ENCODE measurements at regions not wholly inside any gene's neighbourhood (a gene's known extent, or its start where the extent isn't known, plus 50 kb on each side); places are given as distances from the start of the nearest gene placed in this dataset.
"Not testable (repeated sequence)": the region's sequence is repeated elsewhere in the genome, so short reads cannot be mapped to it uniquely, and the experiment has no call there.

- no peak for DNase-seq (ENCODE audit: low read depth)
Observed at GRCh38 chr6:97917369-97917768, 634.4 kb upstream of the MMS22L start.

- no peak for DNase-seq (ENCODE audit: low read depth)
Observed at GRCh38 chr6:97919046-97919445, 636.0 kb upstream of the MMS22L start.

DNA sequence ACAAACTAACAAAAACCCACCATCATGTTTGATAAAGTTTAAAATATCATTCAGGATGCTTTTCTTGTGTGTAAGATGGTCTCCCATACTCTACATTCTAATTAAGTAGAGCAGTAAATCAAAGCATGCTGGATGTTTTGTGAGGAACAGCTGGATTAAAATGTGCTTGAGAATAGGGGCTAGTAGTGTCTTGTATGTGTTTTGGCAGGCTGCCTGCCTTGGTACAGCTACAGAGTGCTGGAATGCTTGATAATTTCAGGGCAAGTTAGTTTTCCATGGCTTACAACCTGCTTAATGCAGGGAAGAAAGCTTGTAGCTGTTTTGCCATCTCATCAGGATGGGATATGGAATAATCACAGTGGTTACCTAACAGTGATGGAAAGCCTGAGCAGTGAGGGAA is 636.6 kb upstream of the MMS22L start:
- no peak for DNase-seq (ENCODE audit: low read depth)

- DNase-seq (ENCODE audit: low read depth) = no peak
Observed at GRCh38 chr6:97923249-97923648, 640.2 kb upstream of the MMS22L start.

GRCh38 chr6:97925504-97925903 is 642.5 kb upstream of the MMS22L start:
- no peak for DNase-seq (ENCODE audit: low read depth)

DNA sequence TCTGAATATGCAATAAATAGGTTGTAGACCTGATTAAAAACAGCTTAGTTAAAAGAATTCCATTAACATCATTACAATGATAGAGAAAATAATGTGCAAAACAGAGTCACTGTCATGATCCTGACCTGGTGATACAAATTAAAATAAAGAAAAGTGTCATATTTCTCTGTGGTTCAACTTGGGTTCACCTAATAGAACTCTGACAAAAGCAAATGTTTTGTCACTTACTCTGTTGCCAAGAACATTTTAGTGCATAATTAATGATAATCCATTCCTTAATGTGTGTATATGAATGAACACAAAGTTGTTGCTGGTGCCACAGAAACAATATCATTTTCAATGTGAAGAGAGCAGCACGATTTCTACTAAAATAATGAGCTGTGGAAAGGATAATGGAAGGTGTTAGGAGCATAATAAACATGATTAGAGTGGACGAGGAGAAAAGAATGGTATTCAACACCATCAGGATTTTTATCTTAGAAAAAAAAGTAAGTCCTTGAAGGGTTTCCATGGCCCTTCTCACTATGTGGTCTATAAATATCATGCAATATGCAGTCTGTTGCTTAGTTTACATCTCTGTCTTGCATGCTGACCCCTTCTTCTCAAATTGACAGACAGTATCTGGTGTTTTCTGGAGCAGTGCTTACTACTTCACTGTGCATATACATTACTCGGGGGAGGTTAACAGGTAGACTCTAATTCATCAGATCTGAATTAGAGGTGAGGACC is 656.6 kb upstream of the MMS22L start:
- DNase-seq (ENCODE audit: low read depth) = no peak

GRCh38 chr6:97947841-97948240 is 664.8 kb upstream of the MMS22L start:
- no peak for DNase-seq (ENCODE audit: low read depth)

GRCh38 chr6:97958134-97958533 is 675.1 kb upstream of the MMS22L start:
- DNase-seq (ENCODE audit: low read depth) = no peak

GRCh38 chr6:97963193-97963592 is 680.2 kb upstream of the MMS22L start:
- no peak for DNase-seq (ENCODE audit: low read depth)

GRCh38 chr6:97969065-97969464 is 686.0 kb upstream of the MMS22L start:
- DNase-seq (ENCODE audit: low read depth) = no peak

DNA sequence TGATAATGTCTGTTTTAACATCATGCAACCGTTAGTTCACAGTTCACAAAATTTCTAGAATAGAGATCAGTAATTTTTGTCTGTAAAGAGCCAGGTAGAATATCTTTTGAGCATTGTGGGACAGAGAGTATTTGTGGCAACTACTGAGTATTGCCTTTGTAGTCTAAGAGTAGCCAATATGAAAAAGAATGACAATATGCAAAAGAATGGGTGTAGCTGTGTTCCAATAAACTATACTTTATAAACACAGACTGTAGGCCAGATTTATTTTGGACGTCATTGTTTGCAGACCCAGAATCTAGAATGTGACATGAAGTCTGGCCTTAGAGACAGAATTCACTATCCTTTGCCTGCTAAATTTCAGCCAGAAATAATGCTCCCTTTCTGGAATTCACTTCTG is 694.1 kb upstream of the MMS22L start:
- DNase-seq (ENCODE audit: low read depth) = no peak

DNA sequence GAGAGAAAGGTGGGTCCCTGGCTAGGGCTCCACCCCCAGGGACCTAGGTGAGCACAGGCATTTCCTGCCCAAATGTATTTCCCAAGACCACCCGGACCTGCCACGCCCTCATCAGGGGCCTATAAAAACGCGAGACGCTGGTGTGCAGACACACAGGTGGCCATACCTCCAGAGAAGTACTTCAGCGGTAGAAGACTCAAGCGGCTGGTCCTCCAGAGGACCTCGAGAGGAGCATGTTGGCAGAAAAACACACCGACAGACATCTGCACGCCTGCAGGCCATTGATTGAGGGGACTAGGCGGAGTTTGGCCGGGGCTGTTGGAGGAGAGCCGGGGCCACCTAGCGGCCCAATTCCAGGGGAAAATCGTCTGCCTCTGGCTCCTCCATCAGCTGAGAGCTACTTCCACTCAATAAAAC is 695.8 kb upstream of the MMS22L start:
- no peak for DNase-seq (ENCODE audit: low read depth)

DNA sequence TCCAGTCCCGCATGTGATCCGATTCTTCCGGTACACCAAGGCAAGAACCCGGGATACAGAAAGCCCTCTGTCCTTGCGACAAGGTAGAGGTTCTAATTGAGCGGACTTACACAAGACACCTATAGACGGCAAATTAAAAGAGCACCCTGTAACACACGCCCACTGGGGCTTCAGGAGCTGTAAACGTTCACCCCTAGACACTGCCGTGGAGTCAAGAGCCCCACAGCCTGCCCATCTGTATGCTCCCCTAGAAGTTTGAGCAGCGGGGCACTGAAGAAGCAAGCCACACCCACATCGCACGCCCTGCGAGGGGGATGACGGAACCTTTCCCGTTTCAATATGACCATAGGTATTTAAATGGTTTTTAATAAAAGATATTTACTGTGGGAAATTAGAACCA is 696.3 kb upstream of the MMS22L start:
- not testable (repeated sequence) for DNase-seq (ENCODE audit: low read depth)

DNA sequence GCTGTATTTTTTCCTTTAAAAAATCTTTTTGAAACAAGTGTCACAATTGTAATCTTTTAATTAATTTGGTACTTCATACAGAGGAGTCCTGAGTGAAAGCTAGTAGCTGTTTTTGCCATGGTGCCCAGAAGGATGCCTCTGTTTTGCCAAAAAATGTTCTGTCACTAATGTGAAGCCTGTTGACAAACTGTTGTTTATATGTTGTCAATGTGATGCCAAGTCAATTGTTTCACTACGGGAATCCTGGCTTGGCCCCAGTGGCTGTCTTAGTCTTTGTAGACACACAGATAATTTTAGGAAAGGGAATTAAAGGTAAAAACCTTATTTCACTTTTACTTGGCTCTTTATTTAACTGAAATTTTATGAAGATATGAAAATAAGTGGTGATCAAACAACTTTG is 706.4 kb upstream of the MMS22L start:
- DNase-seq (ENCODE audit: low read depth) = no peak

DNA sequence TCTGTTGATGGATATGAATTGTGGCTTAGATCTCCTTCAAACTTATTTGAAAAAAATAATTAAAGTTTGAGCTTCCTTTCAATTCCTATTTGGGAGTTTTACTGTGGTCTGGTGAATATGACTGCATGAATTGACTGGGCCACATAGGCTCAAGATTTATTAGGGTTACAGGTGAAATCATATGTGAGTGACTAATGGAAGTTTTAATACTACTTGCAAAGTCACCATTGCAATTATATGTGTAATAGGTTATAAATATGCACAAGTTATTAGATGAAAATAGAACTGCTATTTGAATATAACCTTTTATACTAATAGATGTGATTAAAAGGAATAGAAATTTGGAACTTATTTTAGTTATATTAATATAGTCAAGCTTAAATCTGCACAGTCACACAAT is 712.1 kb upstream of the MMS22L start:
- no peak for DNase-seq (ENCODE audit: low read depth)

DNA sequence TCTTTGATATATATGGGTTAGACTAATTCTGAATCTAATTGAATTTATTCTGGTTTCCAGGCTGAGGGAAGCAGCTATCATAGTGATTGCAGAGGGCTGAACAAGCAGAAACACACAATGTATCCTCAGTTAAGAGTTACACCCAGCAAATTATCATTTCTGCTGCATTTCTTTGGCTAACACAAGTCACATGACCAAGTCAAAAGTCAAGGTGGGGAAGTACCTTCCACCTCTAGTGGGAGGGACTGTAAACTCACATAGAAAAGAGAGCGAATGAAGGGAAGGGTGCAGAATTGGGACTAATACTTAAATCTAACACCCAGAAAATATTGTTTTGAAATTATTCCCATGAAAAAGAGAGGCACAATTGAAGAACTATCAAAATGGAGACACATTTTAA is 719.7 kb upstream of the MMS22L start:
- no peak for DNase-seq (ENCODE audit: low read depth)

DNA sequence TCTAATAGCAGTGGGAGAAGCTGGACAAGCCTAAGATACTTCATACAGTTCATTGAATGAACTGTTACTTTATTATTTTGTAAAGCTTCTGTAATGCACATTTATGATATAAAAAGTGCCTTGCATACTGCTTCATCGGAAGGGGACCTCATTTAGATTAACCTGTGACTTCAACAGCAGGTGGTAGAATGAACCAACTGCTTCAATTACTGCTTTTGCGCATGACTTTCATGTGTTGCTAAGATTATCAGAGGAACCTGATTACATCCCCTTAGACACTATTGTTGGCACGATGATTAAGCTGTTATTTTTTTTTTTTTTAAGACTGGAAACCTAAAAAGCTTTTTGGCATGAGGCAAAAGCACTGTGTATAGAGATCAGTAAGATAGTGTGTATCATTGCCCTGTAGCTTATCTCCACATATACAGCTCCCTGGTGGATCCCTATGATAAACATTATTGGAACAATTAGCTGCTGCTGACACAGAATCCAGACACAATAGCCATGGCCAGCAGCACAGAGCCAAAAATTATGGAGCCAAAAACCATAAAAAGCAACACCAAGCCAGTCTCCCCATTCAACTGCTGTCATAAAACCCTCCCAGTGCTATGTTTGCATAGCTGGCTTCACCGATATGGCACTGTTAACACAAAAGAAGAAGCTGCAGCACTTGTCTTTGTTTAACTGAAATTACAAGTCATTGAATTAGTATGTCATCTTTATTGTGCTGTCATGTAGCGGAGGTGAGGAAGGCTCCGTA is 731.6 kb upstream of the MMS22L start:
- DNase-seq (ENCODE audit: low read depth) = no peak

DNA sequence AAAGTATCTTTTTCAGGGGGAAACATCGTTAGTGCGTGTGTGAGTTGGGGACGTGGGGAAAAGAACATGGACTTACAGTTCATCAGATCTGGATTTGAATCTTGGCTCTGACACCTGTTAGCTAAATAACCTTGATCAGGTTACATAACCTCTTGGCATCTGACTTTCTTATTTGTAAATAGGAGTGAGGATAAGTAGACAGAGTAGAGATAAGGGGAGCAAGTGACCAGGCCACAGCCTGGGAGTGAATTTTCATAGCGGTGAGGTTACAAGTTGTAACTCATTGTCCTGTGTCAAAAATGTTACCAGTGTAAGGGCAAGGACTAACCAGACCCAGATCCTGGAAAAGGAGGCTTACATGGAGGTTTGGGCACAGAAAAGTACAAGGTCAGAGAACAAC is 733.5 kb upstream of the MMS22L start:
- no peak for DNase-seq (ENCODE audit: low read depth)

GRCh38 chr6:98020222-98020621 is 737.2 kb upstream of the MMS22L start:
- DNase-seq (ENCODE audit: low read depth) = no peak

DNA sequence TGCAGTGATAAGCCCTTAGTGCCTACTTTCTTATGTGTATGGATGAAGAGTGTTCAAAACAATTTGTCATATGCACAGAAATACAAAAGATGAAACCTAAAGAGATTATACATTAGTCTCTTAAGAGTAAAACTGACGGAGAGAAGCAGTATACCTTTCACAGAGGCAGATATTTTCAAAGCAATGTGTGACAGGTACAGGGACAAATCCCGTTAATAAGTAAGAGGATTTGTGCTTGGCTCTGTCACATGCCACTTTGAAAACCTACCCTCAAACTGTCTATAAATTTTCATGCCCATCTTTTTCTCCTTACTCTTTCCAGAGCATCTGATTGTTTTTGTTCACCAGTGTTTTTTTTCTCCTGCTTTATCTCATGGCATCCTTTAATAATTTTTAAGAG is 741.3 kb upstream of the MMS22L start:
- DNase-seq (ENCODE audit: low read depth) = no peak

DNA sequence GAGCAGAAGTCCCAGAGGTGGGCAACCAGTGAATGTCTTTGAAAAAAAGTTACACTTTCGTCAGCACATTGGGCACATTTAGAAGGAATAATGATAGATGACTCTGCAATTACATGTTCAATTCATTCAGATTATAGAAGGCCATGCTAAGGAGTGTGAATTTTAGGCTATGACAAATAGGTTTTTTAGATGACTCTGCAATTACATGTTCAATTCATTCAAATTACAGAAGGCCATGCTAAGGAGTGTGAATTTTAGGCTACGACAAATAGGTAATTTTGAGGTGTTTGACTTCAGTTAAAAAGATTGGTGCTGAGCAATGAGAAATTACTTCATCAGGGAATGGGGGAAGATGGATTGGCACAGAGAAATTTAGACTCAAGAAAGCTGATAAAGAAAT is 744.9 kb upstream of the MMS22L start:
- no peak for DNase-seq (ENCODE audit: low read depth)

DNA sequence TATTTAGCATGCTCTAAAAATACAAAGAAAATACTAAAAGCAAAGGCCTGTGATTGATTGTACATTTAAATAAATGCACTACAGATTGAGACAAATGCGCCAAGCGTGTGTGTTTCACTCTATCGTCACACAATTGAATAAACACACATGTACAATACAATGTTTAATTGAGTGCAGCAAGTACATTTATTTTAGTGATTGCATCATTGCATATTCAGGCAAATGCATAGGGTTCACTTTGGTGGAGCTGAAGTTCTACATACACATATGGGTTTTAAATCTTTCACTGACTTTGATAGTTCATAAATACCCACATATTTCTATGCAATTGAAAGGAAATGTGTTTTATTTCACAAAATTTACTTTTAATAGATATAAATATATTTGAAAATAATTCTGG is 750.6 kb upstream of the MMS22L start:
- DNase-seq (ENCODE audit: low read depth) = no peak

GRCh38 chr6:98036344-98036923 is 753.4 kb upstream of the MMS22L start:
- no peak for DNase-seq (ENCODE audit: low read depth)
